ENCODE measurements at regions not wholly inside any gene's neighbourhood (a gene's known extent, or its start where the extent isn't known, plus 50 kb on each side); places are given as distances from the start of the nearest gene placed in this dataset.

DNA sequence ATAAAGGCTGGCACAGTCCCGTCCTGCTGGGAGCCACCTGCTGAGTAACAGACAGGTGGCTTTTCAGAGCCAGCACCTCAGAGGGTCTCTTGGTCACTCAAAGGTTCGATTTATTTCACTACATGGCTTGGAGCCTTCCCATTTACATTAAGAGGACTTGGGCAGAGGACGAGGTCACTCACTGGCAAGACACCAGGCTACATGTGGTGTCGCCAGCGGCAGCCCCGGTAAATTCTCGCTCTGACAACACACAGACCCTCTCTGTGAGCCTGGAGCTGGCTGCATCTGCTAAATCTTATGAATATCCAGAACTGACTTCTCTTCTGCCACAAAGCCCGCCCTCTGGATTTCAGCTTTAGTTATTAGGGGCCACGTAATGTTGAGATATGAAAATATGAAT lies 254.7 kb downstream of the VAPA start:
- TF ChIP-seq EZH2 (IDR thresholded peaks at IDR 0.05; ENCODE audit: low read depth) = no peak
- TF ChIP-seq, protein P1, sequence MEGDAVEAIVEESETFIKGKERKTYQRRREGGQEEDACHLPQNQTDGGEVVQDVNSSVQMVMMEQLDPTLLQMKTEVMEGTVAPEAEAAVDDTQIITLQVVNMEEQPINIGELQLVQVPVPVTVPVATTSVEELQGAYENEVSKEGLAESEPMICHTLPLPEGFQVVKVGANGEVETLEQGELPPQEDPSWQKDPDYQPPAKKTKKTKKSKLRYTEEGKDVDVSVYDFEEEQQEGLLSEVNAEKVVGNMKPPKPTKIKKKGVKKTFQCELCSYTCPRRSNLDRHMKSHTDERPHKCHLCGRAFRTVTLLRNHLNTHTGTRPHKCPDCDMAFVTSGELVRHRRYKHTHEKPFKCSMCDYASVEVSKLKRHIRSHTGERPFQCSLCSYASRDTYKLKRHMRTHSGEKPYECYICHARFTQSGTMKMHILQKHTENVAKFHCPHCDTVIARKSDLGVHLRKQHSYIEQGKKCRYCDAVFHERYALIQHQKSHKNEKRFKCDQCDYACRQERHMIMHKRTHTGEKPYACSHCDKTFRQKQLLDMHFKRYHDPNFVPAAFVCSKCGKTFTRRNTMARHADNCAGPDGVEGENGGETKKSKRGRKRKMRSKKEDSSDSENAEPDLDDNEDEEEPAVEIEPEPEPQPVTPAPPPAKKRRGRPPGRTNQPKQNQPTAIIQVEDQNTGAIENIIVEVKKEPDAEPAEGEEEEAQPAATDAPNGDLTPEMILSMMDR (conservative IDR thresholded peaks at IDR 0.05) = no peak
- Histone ChIP-seq H3K27me3 (ENCODE audit: insufficient read depth, low read depth) (no peaks in the 10 kb centered on the region), H3K4me3 (no peak overlapping the region), H3K79me2 (ENCODE audit: low read depth) (no peaks in the 10 kb centered on the region), H3K9me2 (ENCODE audit: insufficient read depth) (no peaks in the 10 kb centered on the region), H2AFZ (no peak overlapping the region), H3F3A (ENCODE audit: insufficient read depth, low read depth) (no peaks in the 10 kb centered on the region), H4K20me1 (ENCODE audit: insufficient read depth) (no peaks in the 10 kb centered on the region), H3K36me3 (ENCODE audit: low read depth) (no peaks in the 10 kb centered on the region), H3K4me2 (no peak overlapping the region), H3K4me1 (replicated peaks; ENCODE audit: insufficient read depth) (no peaks in the 10 kb centered on the region), H3K27ac (no peak overlapping the region), H3K9me3 (ENCODE audit: insufficient read depth, low read depth) (no peaks in the 10 kb centered on the region)
- intact Hi-C loops (cut with micrococcal nuclease; ENCODE audit: unreplicated experiment) = no loop called here
- DNase-seq = no peak
- POLR2A ChIA-PET (ENCODE audit: unreplicated experiment) = no interaction called here
- BruUV-seq (replicated peaks) = no TSS peak
- CTCF ChIA-PET = no interaction called here

DNA sequence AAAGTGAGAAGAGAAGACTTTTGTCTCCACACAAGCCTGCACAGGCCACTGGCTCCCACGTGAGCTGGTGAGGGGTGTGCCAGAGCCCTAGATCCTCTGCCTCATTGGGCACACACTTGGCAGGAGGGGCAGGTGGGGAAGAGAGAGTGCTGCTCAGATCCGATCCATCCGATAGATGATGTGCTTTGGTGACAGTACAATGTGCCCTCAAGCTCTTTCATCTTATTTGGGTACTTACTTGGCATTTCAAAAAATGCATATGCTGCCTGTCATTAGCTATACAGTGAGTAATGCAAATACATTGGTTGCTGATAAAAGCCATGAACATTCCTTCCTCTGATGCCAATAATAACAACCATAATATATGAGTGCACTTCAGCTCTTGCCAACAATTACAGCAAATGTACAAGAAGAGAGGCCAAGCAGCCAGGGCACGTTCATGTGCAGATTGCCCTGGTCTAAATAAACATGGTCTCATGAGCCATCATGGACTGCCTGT lies 255.3 kb downstream of the VAPA start:
- H3K4me1 ChIP-seq (replicated peaks; ENCODE audit: insufficient read depth) = no peaks in the 10 kb centered on the region
- no peaks in the 10 kb centered on the region for H3K9me2 ChIP-seq (ENCODE audit: insufficient read depth)
- H3K36me3 ChIP-seq (ENCODE audit: low read depth) = no peaks in the 10 kb centered on the region
- TF ChIP-seq, protein P1 (conservative IDR thresholded peaks at IDR 0.05) = no peak
- TF ChIP-seq EZH2 (IDR thresholded peaks at IDR 0.05; ENCODE audit: low read depth) = no peak
- no peaks in the 10 kb centered on the region for H4K20me1 ChIP-seq (ENCODE audit: insufficient read depth)
- ChIA-PET POLR2A (ENCODE audit: unreplicated experiment) (no interaction called here), CTCF (no interaction called here)
- DNase-seq = peak in 1 of 2 experiments; percentile 38
- no peak overlapping the region for H3K4me3 ChIP-seq
- H2AFZ ChIP-seq = no peak overlapping the region
- H3K79me2 ChIP-seq (ENCODE audit: low read depth) = no peaks in the 10 kb centered on the region
- no peaks in the 10 kb centered on the region for H3K9me3 ChIP-seq (ENCODE audit: insufficient read depth, low read depth)
- BruUV-seq (replicated peaks) = no TSS peak
- H3K4me2 ChIP-seq = no peak overlapping the region
- intact Hi-C loops (cut with micrococcal nuclease; ENCODE audit: unreplicated experiment) = no loop called here
- no peak overlapping the region for H3K27ac ChIP-seq
- H3F3A ChIP-seq (ENCODE audit: insufficient read depth, low read depth) = no peaks in the 10 kb centered on the region
- H3K27me3 ChIP-seq (ENCODE audit: insufficient read depth, low read depth) = no peaks in the 10 kb centered on the region

DNA sequence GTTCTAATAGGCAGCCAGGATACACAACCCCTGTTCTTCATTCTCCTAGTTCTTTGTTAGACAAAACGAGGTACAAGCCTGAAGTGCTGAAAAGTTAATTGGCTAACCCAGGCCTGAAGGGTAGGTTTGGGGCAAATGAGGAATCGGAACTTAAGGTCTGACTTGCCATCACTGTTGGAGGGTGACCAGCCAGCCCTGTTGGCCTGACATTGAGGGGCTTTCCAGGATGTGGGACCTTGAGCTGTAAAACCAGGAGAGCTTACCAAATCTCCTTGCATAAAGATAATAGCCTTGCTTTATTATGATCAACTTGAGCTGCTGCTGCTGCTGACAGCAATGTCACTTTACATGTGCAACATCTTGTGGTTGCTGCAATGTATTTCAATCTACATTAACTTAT lies 256.0 kb downstream of the VAPA start:
- intact Hi-C loops (cut with micrococcal nuclease; ENCODE audit: unreplicated experiment) = no loop called here
- Histone ChIP-seq H3K36me3 (ENCODE audit: low read depth) (no peaks in the 10 kb centered on the region), H3K79me2 (ENCODE audit: low read depth) (no peaks in the 10 kb centered on the region), H3K4me3 (no peak overlapping the region), H3F3A (ENCODE audit: insufficient read depth, low read depth) (no peaks in the 10 kb centered on the region), H3K4me2 (no peak overlapping the region), H3K4me1 (replicated peaks; ENCODE audit: insufficient read depth) (no peaks in the 10 kb centered on the region), H2AFZ (no peak overlapping the region), H3K27me3 (ENCODE audit: insufficient read depth, low read depth) (no peaks in the 10 kb centered on the region), H3K27ac (no peak overlapping the region), H3K9me3 (ENCODE audit: insufficient read depth, low read depth) (no peaks in the 10 kb centered on the region), H4K20me1 (ENCODE audit: insufficient read depth) (no peaks in the 10 kb centered on the region), H3K9me2 (ENCODE audit: insufficient read depth) (no peaks in the 10 kb centered on the region)
- BruUV-seq (replicated peaks) = no TSS peak
- ChIA-PET CTCF (no interaction called here), POLR2A (ENCODE audit: unreplicated experiment) (no interaction called here)
- no peak for TF ChIP-seq EZH2 (IDR thresholded peaks at IDR 0.05; ENCODE audit: low read depth)
- TF ChIP-seq, protein P1 (conservative IDR thresholded peaks at IDR 0.05) = no peak
- DNase-seq = no peak
